ENCODE measurements at regions not wholly inside any gene's neighbourhood (a gene's known extent, or its start where the extent isn't known, plus 50 kb on each side); places are given as distances from the start of the nearest gene placed in this dataset.

DNA sequence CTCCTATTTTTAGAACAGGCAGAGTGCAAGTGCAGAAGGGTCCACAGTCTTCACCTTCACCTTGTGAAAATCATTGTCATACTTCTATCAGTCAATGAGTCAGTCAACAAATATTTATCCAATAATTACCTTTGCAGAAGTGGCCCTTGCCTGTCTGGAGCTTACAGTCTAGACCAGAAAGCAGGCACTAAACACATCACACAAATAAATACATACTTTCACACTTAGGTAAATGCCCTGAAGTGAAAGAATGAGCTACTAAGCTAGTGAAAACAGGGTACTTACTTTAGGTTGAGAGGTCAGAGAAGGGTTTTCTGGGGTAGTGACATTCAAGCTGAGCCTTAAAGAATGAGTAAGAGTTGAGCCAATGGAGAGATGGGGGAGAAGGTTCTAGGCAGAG, 421.9 kb upstream of the ADAMTSL1 start:
- TF ChIP-seq, protein P1, sequence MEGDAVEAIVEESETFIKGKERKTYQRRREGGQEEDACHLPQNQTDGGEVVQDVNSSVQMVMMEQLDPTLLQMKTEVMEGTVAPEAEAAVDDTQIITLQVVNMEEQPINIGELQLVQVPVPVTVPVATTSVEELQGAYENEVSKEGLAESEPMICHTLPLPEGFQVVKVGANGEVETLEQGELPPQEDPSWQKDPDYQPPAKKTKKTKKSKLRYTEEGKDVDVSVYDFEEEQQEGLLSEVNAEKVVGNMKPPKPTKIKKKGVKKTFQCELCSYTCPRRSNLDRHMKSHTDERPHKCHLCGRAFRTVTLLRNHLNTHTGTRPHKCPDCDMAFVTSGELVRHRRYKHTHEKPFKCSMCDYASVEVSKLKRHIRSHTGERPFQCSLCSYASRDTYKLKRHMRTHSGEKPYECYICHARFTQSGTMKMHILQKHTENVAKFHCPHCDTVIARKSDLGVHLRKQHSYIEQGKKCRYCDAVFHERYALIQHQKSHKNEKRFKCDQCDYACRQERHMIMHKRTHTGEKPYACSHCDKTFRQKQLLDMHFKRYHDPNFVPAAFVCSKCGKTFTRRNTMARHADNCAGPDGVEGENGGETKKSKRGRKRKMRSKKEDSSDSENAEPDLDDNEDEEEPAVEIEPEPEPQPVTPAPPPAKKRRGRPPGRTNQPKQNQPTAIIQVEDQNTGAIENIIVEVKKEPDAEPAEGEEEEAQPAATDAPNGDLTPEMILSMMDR (conservative IDR thresholded peaks at IDR 0.05; ENCODE audit: low read depth, low read length), result no peak
- TF ChIP-seq RFX5 (IDR thresholded peaks at IDR 0.05; ENCODE audit: low read depth, low read length) (no peak), POLR2A (IDR thresholded peaks at IDR 0.05; ENCODE audit: low read depth, low read length) (no peak), MAFK (IDR thresholded peaks at IDR 0.05; ENCODE audit: low read depth, low read length) (no peak), RCOR1 (IDR thresholded peaks at IDR 0.05; ENCODE audit: insufficient replicate concordance, low read length) (no peak), RAD21 (IDR thresholded peaks at IDR 0.05; ENCODE audit: low read length) (no peak)
- TF ChIP-seq, protein P2, sequence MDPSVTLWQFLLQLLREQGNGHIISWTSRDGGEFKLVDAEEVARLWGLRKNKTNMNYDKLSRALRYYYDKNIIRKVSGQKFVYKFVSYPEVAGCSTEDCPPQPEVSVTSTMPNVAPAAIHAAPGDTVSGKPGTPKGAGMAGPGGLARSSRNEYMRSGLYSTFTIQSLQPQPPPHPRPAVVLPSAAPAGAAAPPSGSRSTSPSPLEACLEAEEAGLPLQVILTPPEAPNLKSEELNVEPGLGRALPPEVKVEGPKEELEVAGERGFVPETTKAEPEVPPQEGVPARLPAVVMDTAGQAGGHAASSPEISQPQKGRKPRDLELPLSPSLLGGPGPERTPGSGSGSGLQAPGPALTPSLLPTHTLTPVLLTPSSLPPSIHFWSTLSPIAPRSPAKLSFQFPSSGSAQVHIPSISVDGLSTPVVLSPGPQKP (IDR thresholded peaks at IDR 0.05; ENCODE audit: borderline replicate concordance, low read depth, low read length), result no peak
